ENCODE measurements at regions not wholly inside any gene's neighbourhood (a gene's known extent, or its start where the extent isn't known, plus 50 kb on each side); places are given as distances from the start of the nearest gene placed in this dataset.

GRCh38 chr11:29306527-29306926 lies 710.3 kb downstream of the KCNA4 start:
- no TSS peak for BruUV-seq (replicated peaks)
- Histone ChIP-seq H2AFZ (ENCODE audit: low read depth, low read length) (no peak overlapping the region), H3K4me2 (ENCODE audit: insufficient read depth, low read length) (no peak overlapping the region), H3K9me1 (replicated peaks; ENCODE audit: control insufficient read depth, extremely low read depth, insufficient read depth, low read length) (no peaks in the 10 kb centered on the region), H3K27me3 (ENCODE audit: control insufficient read depth in 2 of 2, insufficient read depth in 2 of 2, low read length in 2 of 2) (no peaks in the 10 kb centered on the region), H3K9ac (replicated peaks; ENCODE audit: extremely low read depth, insufficient read depth, low read length) (no peak overlapping the region), H3K4me1 (ENCODE audit: control insufficient read depth, extremely low read depth, insufficient read depth, low read length) (peaks cover 15% of the 10 kb centered on the region), H3K27ac (ENCODE audit: insufficient read depth, low read depth, low read length) (peak overlapping the region; percentile 50), H4K20me1 (replicated peaks; ENCODE audit: control insufficient read depth, extremely low read depth, insufficient read depth, low read length) (no peaks in the 10 kb centered on the region), H3K9me3 (replicated peaks; ENCODE audit: control insufficient read depth, insufficient read depth, low read length) (no peaks in the 10 kb centered on the region), H3K36me3 (ENCODE audit: control insufficient read depth in 2 of 2, extremely low read depth in 1 of 2, insufficient read depth in 2 of 2, low read length in 2 of 2) (no peaks in the 10 kb centered on the region), H3K79me2 (ENCODE audit: control insufficient read depth, insufficient read depth, low read length) (no peaks in the 10 kb centered on the region), H3K4me3 (replicated peaks in 1 of 3; ENCODE audit: insufficient read depth in 1 of 3, low read depth in 1 of 3, low read length in 3 of 3) (no peak overlapping the region)
- ChIA-PET CTCF (no interaction called here), POLR2A (no interaction called here)
- DNase-seq (ENCODE audit: low read depth, low spot score) (peak; percentile 86), FAIRE-seq (peak; percentile 72)
- dilution Hi-C loops (cut with MboI; ENCODE audit: extremely low pct_ligation_motif_present, low sequenced_read_pairs) (no loop called here), intact Hi-C loops (cut with micrococcal nuclease) (no loop called here)
- TF ChIP-seq POLR2A (IDR thresholded peaks at IDR 0.05; ENCODE audit: low read depth, low read length) (no peak), EZH2 (IDR thresholded peaks at IDR 0.05; ENCODE audit: borderline replicate concordance, low read depth, low read length, severe bottlenecking) (no peak), POLR2AphosphoS5 (IDR thresholded peaks at IDR 0.05; ENCODE audit: insufficient read depth, low read depth, low read length) (peak; percentile 61)

GRCh38 chr11:29305456-29306232 lies 711.2 kb downstream of the KCNA4 start:
- dilution Hi-C loops (cut with MboI; ENCODE audit: extremely low pct_ligation_motif_present, low sequenced_read_pairs) (no loop called here), intact Hi-C loops (cut with micrococcal nuclease) (no loop called here)
- CTCF ChIA-PET = interaction anchor here (0.7 to 0.8 kb wide), 3 partner anchors 20 to 26 kb away, joined by 3 to 4 read pairs (median 4); no protein-coding TSS in a partner anchor
- Histone ChIP-seq H3K36me3 (ENCODE audit: control insufficient read depth in 2 of 2, extremely low read depth in 1 of 2, insufficient read depth in 2 of 2, low read length in 2 of 2) (no peaks in the 10 kb centered on the region), H3K79me2 (ENCODE audit: control insufficient read depth, insufficient read depth, low read length) (no peaks in the 10 kb centered on the region), H3K9me3 (replicated peaks; ENCODE audit: control insufficient read depth, insufficient read depth, low read length) (no peaks in the 10 kb centered on the region), H4K20me1 (replicated peaks; ENCODE audit: control insufficient read depth, extremely low read depth, insufficient read depth, low read length) (no peaks in the 10 kb centered on the region), H3K4me3 (replicated peaks in 1 of 3; ENCODE audit: insufficient read depth in 1 of 3, low read depth in 1 of 3, low read length in 3 of 3) (no peak overlapping the region), H3K27ac (ENCODE audit: insufficient read depth, low read depth, low read length) (no peak overlapping the region), H2AFZ (ENCODE audit: low read depth, low read length) (no peak overlapping the region), H3K4me1 (ENCODE audit: control insufficient read depth, extremely low read depth, insufficient read depth, low read length) (peaks cover 18% of the 10 kb centered on the region), H3K9ac (replicated peaks; ENCODE audit: extremely low read depth, insufficient read depth, low read length) (no peak overlapping the region), H3K27me3 (ENCODE audit: control insufficient read depth in 2 of 2, insufficient read depth in 2 of 2, low read length in 2 of 2) (no peaks in the 10 kb centered on the region), H3K4me2 (ENCODE audit: insufficient read depth, low read length) (no peak overlapping the region), H3K9me1 (replicated peaks; ENCODE audit: control insufficient read depth, extremely low read depth, insufficient read depth, low read length) (no peaks in the 10 kb centered on the region)
- FAIRE-seq (no peak), DNase-seq (ENCODE audit: low read depth, low spot score) (no peak)
- TF ChIP-seq JUN (IDR thresholded peaks at IDR 0.05; ENCODE audit: borderline replicate concordance, insufficient read depth, insufficient read length, low read depth) = no peak
- TF ChIP-seq CTCF (IDR thresholded peaks at IDR 0.05; ENCODE audit: extremely low read depth in 1 of 2, insufficient read depth in 1 of 2, low read depth in 1 of 2, low read length in 2 of 2) = no peak
- TF ChIP-seq FOS (IDR thresholded peaks at IDR 0.05; ENCODE audit: borderline replicate concordance, insufficient read depth, low read length) = no peak
- TF ChIP-seq MYC (IDR thresholded peaks at IDR 0.05; ENCODE audit: low read depth, low read length) = no peak
- TF ChIP-seq GATA2 (IDR thresholded peaks at IDR 0.05; ENCODE audit: insufficient read depth, insufficient read length, low read depth, low read length) = no peak
- no peak for TF ChIP-seq POLR2A (IDR thresholded peaks at IDR 0.05; ENCODE audit: low read depth, low read length)
- no peak for TF ChIP-seq POLR2AphosphoS5 (IDR thresholded peaks at IDR 0.05; ENCODE audit: insufficient read depth, low read depth, low read length)
- no peak for TF ChIP-seq EZH2 (IDR thresholded peaks at IDR 0.05; ENCODE audit: borderline replicate concordance, low read depth, low read length, severe bottlenecking)
- TF ChIP-seq MAX (IDR thresholded peaks at IDR 0.05; ENCODE audit: insufficient read depth, insufficient read length) = no peak
- no TSS peak for BruUV-seq (replicated peaks)
- POLR2A ChIA-PET = no interaction called here
